ENCODE measurements at regions not wholly inside any gene's neighbourhood (a gene's known extent, or its start where the extent isn't known, plus 50 kb on each side); places are given as distances from the start of the nearest gene placed in this dataset.

DNA sequence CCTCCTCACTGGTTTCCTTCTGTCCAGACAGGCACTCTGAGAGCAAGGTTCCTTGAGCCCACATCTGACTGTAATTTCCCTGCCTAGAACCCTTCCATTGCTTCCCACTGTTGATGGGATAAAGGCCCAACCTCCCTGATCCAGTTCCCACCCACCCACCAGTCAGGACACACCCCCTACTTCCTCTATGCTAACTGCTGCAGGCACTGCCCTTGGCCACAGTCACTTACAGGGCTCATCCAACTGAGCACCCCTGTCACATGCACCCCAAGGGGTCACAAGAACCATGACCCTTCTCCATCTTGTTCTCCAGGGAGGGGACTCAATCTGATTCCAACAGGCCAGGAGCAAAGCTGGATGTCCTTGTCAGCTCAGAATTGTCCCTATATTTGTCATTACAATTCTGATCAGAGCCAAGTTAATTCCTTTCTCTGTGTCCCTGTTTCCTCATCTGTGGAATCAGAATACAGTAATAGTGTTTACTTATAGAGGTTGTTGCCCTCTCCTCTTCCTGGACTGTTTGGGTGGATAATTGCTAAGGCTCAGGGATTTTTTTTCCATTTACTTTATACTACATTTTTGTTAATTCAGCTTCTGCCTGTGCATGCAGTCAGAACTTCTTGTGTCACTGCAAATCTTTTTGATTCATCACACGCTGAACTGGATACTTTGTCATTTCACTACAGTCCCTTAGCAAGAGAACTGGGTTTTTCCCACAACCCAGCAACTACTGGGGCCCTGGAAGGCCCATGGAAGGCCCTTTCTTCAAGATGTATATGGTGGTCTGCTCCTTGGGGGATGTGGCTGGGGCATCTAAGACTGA is 105.6 kb upstream of the MAMLD1 start:
- Histone ChIP-seq H3K27me3 (ENCODE audit: control insufficient read depth in 3 of 3, insufficient read depth in 3 of 3, low read depth in 1 of 3, low read length in 3 of 3) (peaks cover 0 to 32% (median 0%) of the 10 kb centered on the region in 3 experiments), H3K18ac (ENCODE audit: low read length) (no peak overlapping the region), H2AFZ (ENCODE audit: low read length) (no peak overlapping the region), H3K9ac (ENCODE audit: low read depth, low read length, poor library complexity) (no peak overlapping the region), H3K9me3 (replicated peaks in 1 of 2; ENCODE audit: control insufficient read depth in 2 of 2, insufficient read depth in 1 of 2, low read depth in 1 of 2, low read length in 2 of 2) (no peaks in the 10 kb centered on the region), H3K79me1 (ENCODE audit: low read depth, low read length) (no peaks in the 10 kb centered on the region), H4K91ac (ENCODE audit: low read depth, low read length, poor library complexity) (no peak overlapping the region), H3K4me2 (ENCODE audit: insufficient read depth, low read length, poor library complexity, severe bottlenecking) (no peak overlapping the region), H2AK5ac (ENCODE audit: low read depth, low read length) (no peak overlapping the region), H2BK5ac (ENCODE audit: low read length) (no peak overlapping the region), H3K23ac (ENCODE audit: low read depth, low read length, poor library complexity) (no peak overlapping the region), H2BK120ac (ENCODE audit: low read depth, low read length) (no peak overlapping the region), H2BK12ac (ENCODE audit: low read length) (no peak overlapping the region), H3K4ac (ENCODE audit: low read length) (no peak overlapping the region), H4K8ac (ENCODE audit: low read depth, low read length) (no peak overlapping the region), H3K4me1 (ENCODE audit: control insufficient read depth in 2 of 2, insufficient read depth in 1 of 2, low read depth in 1 of 2, low read length in 2 of 2) (no peaks in the 10 kb centered on the region), H3K36me3 (replicated peaks in 1 of 2; ENCODE audit: control insufficient read depth in 2 of 2, insufficient read depth in 2 of 2, low read length in 2 of 2) (no peaks in the 10 kb centered on the region), H3K14ac (ENCODE audit: low read length) (no peak overlapping the region), H3K27ac (replicated peaks; ENCODE audit: low read length) (no peak overlapping the region), H2BK15ac (ENCODE audit: low read length) (no peak overlapping the region), H3K4me3 (ENCODE audit: low read length in 2 of 2) (no peak overlapping the region)
- no peak for DNase-seq (ENCODE audit: low spot score)
- WGBS, 2 donors (ENCODE audit: extremely low coverage in 2 of 2, insufficient read length in 2 of 2, insufficient replicate concordance in 1 of 2), result no CpG with 5 or more reads among the region's 1 CpG

DNA sequence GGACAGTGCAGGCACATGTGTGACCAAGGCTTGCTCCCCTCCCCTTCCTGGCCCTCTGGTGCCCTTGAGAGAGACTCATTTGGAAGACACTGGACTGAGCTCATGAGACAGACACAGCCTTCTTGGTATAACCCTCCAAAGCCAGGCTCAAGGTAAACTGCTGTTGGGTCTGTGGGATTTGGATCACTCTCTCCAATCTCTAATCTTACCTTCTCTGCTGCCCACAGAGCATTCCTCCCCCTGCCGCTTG is 105.0 kb upstream of the MAMLD1 start:
- H3K27me3 ChIP-seq (ENCODE audit: control insufficient read depth in 3 of 3, insufficient read depth in 3 of 3, low read depth in 1 of 3, low read length in 3 of 3), result peaks cover 0 to 32% (median 0%) of the 10 kb centered on the region in 3 experiments

DNA sequence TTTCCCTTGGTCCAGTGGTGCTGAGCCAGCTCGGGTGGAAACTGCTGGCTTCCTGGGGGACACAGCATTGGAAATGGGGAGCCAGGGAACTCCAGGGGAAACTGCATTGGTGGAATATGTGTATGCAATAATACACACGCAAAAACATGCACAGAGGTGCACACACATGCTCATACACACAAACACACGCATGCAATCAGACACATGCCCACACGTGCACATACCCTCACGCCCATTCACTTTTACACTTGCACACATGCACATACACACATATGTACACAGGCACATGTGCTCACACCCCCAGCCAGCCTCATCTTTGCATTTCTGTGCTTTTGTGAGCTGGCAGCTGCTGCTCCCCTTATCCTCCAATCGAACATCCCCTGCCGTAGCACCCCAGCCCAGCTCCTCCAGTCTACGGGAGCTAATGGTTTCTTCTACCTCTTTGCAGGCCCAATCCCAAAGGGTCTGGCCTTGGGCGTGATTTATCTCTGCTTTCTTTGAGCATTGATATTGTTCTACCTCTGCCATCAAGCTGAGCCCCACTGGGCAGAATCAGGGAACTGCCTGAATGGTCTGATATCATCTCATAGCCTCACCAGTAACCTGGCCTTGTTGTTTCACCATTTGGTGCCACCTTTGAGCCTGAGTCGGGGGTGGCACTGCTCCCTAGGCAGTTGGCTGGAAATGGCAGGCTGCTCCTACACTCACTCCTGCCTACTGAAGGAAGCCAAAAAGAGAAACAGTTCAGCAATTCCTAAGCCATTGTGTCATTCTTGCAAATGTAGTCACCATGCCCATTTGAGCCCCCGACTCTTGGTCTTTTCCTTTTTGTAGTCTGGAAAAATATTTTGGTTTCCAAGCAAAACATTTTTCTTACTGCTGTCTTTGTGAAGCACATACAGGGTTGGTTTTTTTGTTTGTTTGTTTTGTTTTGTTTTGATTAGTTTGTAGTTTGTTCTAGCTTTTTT is 104.4 kb upstream of the MAMLD1 start:
- Histone ChIP-seq H2AK5ac (ENCODE audit: low read depth, low read length) (no peak overlapping the region), H4K91ac (ENCODE audit: low read depth, low read length, poor library complexity) (no peak overlapping the region), H3K4me2 (ENCODE audit: insufficient read depth, low read length, poor library complexity, severe bottlenecking) (no peak overlapping the region), H2AFZ (ENCODE audit: low read length) (no peak overlapping the region), H3K4ac (ENCODE audit: low read length) (no peak overlapping the region), H2BK12ac (ENCODE audit: low read length) (no peak overlapping the region), H3K4me3 (ENCODE audit: low read length in 2 of 2) (no peak overlapping the region), H3K27ac (replicated peaks; ENCODE audit: low read length) (no peak overlapping the region), H3K18ac (ENCODE audit: low read length) (no peak overlapping the region), H4K8ac (ENCODE audit: low read depth, low read length) (no peak overlapping the region), H2BK120ac (ENCODE audit: low read depth, low read length) (no peak overlapping the region), H3K23ac (ENCODE audit: low read depth, low read length, poor library complexity) (no peak overlapping the region), H2BK15ac (ENCODE audit: low read length) (no peak overlapping the region), H3K4me1 (ENCODE audit: control insufficient read depth in 2 of 2, insufficient read depth in 1 of 2, low read depth in 1 of 2, low read length in 2 of 2) (no peaks in the 10 kb centered on the region), H3K9ac (ENCODE audit: low read depth, low read length, poor library complexity) (no peak overlapping the region), H3K27me3 (ENCODE audit: control insufficient read depth in 3 of 3, insufficient read depth in 3 of 3, low read depth in 1 of 3, low read length in 3 of 3) (peaks cover 0 to 33% (median 0%) of the 10 kb centered on the region in 3 experiments), H3K14ac (ENCODE audit: low read length) (no peak overlapping the region), H2BK5ac (ENCODE audit: low read length) (no peak overlapping the region), H3K79me1 (ENCODE audit: low read depth, low read length) (no peaks in the 10 kb centered on the region), H3K9me3 (replicated peaks in 1 of 2; ENCODE audit: control insufficient read depth in 2 of 2, insufficient read depth in 1 of 2, low read depth in 1 of 2, low read length in 2 of 2) (no peaks in the 10 kb centered on the region), H3K36me3 (replicated peaks in 1 of 2; ENCODE audit: control insufficient read depth in 2 of 2, insufficient read depth in 2 of 2, low read length in 2 of 2) (no peaks in the 10 kb centered on the region)
- DNase-seq (ENCODE audit: low spot score), result no peak
- WGBS, 2 donors (ENCODE audit: extremely low coverage in 2 of 2, insufficient read length in 2 of 2, insufficient replicate concordance in 1 of 2), result no CpG with 5 or more reads among the region's 11 CpGs

More for the DNA sequence above, 105.0 kb upstream of the MAMLD1 start:
- no peak overlapping the region for H3K27ac ChIP-seq (replicated peaks; ENCODE audit: low read length)
- no peaks in the 10 kb centered on the region for H3K36me3 ChIP-seq (replicated peaks in 1 of 2; ENCODE audit: control insufficient read depth in 2 of 2, insufficient read depth in 2 of 2, low read length in 2 of 2)
- no peak overlapping the region for H3K4me3 ChIP-seq (ENCODE audit: low read length in 2 of 2)
- H2BK15ac ChIP-seq (ENCODE audit: low read length), result no peak overlapping the region
- H3K4ac ChIP-seq (ENCODE audit: low read length), result no peak overlapping the region
- H3K23ac ChIP-seq (ENCODE audit: low read depth, low read length, poor library complexity), result no peak overlapping the region
- H3K79me1 ChIP-seq (ENCODE audit: low read depth, low read length), result no peaks in the 10 kb centered on the region
- H3K4me1 ChIP-seq (ENCODE audit: control insufficient read depth in 2 of 2, insufficient read depth in 1 of 2, low read depth in 1 of 2, low read length in 2 of 2), result no peaks in the 10 kb centered on the region
- no peak overlapping the region for H3K9ac ChIP-seq (ENCODE audit: low read depth, low read length, poor library complexity)
- no peak overlapping the region for H2AFZ ChIP-seq (ENCODE audit: low read length)
- H3K9me3 ChIP-seq (replicated peaks in 1 of 2; ENCODE audit: control insufficient read depth in 2 of 2, insufficient read depth in 1 of 2, low read depth in 1 of 2, low read length in 2 of 2), result no peaks in the 10 kb centered on the region
- no peak overlapping the region for H4K8ac ChIP-seq (ENCODE audit: low read depth, low read length)
- H3K18ac ChIP-seq (ENCODE audit: low read length), result no peak overlapping the region
- no peak overlapping the region for H2AK5ac ChIP-seq (ENCODE audit: low read depth, low read length)
- no peak overlapping the region for H2BK12ac ChIP-seq (ENCODE audit: low read length)
- no CpG with 5 or more reads among the region's 1 CpG for WGBS, 2 donors (ENCODE audit: extremely low coverage in 2 of 2, insufficient read length in 2 of 2, insufficient replicate concordance in 1 of 2)
- H2BK5ac ChIP-seq (ENCODE audit: low read length), result no peak overlapping the region
- no peak overlapping the region for H4K91ac ChIP-seq (ENCODE audit: low read depth, low read length, poor library complexity)
- H3K14ac ChIP-seq (ENCODE audit: low read length), result no peak overlapping the region
- DNase-seq (ENCODE audit: low spot score), result no peak
- no peak overlapping the region for H3K4me2 ChIP-seq (ENCODE audit: insufficient read depth, low read length, poor library complexity, severe bottlenecking)
- no peak overlapping the region for H2BK120ac ChIP-seq (ENCODE audit: low read depth, low read length)

DNA sequence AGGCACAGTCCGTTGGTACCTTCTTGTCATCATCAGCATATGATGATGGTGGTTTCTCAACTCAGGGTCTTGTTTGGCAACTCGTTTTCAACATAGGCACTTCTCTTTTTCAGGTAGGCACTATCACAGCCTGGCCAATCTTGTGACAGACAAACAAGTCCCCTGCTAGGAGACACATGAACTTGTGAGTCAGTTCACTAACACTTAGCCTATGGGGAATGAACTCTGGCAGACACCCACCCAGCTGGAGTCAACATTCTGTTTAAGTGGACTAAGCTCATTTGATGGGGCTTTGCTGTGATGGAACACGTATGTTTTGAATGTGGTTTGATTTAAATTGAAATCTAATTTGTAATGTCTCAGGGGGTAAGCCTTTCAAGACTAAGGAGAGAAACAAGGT is 100.7 kb upstream of the MAMLD1 start:
- Histone ChIP-seq H3K23ac (ENCODE audit: low read depth, low read length, poor library complexity) (no peak overlapping the region), H2BK5ac (ENCODE audit: low read length) (no peak overlapping the region), H3K9ac (ENCODE audit: low read depth, low read length, poor library complexity) (no peak overlapping the region), H2BK15ac (ENCODE audit: low read length) (no peak overlapping the region), H3K14ac (ENCODE audit: low read length) (no peak overlapping the region), H3K4ac (ENCODE audit: low read length) (no peak overlapping the region), H2BK120ac (ENCODE audit: low read depth, low read length) (no peak overlapping the region), H3K79me1 (ENCODE audit: low read depth, low read length) (no peaks in the 10 kb centered on the region), H4K8ac (ENCODE audit: low read depth, low read length) (no peak overlapping the region), H2AK5ac (ENCODE audit: low read depth, low read length) (no peak overlapping the region), H3K4me2 (ENCODE audit: insufficient read depth, low read length, poor library complexity, severe bottlenecking) (no peak overlapping the region), H3K4me1 (ENCODE audit: control insufficient read depth in 2 of 2, insufficient read depth in 1 of 2, low read depth in 1 of 2, low read length in 2 of 2) (no peaks in the 10 kb centered on the region), H3K36me3 (replicated peaks in 1 of 2; ENCODE audit: control insufficient read depth in 2 of 2, insufficient read depth in 2 of 2, low read length in 2 of 2) (no peaks in the 10 kb centered on the region), H3K18ac (ENCODE audit: low read length) (no peak overlapping the region), H3K4me3 (ENCODE audit: low read length in 2 of 2) (no peak overlapping the region), H4K91ac (ENCODE audit: low read depth, low read length, poor library complexity) (no peak overlapping the region), H3K27ac (replicated peaks; ENCODE audit: low read length) (no peak overlapping the region), H3K9me3 (replicated peaks in 1 of 2; ENCODE audit: control insufficient read depth in 2 of 2, insufficient read depth in 1 of 2, low read depth in 1 of 2, low read length in 2 of 2) (no peaks in the 10 kb centered on the region), H2AFZ (ENCODE audit: low read length) (no peak overlapping the region), H3K27me3 (ENCODE audit: control insufficient read depth in 3 of 3, insufficient read depth in 3 of 3, low read depth in 1 of 3, low read length in 3 of 3) (peaks cover 0 to 23% (median 0%) of the 10 kb centered on the region in 3 experiments), H2BK12ac (ENCODE audit: low read length) (no peak overlapping the region)
- no peak for DNase-seq (ENCODE audit: low spot score)
- no CpG with 5 or more reads among the region's 3 CpGs for WGBS, 2 donors (ENCODE audit: extremely low coverage in 2 of 2, insufficient read length in 2 of 2, insufficient replicate concordance in 1 of 2)

Data from neuronal stem cell (in vitro differentiated cells).